ENCODE measurements at regions not wholly inside any gene's neighbourhood (a gene's known extent, or its start where the extent isn't known, plus 50 kb on each side); places are given as distances from the start of the nearest gene placed in this dataset.

DNA sequence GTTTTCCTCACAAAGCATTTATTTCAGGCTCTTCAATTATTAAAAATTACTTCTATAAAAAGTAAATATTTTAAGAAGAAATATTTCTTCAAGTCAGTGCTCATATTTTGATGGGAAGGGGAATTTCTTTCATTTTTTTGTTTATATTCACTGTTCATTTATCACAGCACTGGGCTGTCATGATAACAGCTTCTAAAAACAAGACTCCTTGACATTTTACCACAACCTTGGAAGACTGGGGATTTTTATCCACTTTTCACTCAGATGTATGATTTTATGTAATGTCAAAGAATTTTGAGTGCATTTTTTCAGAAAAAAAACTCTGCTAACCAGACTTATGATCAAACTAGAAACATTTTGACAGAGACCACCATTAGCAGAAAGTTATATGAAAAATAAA lies 149.7 kb downstream of the PHLDA1 start:
- Histone ChIP-seq H3K36me3 (replicated peaks in 1 of 2; ENCODE audit: control insufficient read depth in 2 of 2, insufficient read depth in 2 of 2, low read length in 2 of 2) (no peaks in the 10 kb centered on the region), H3K18ac (ENCODE audit: low read length) (no peak overlapping the region), H2BK15ac (ENCODE audit: low read length) (no peak overlapping the region), H3K9me3 (replicated peaks in 1 of 2; ENCODE audit: control insufficient read depth in 2 of 2, insufficient read depth in 1 of 2, low read depth in 1 of 2, low read length in 2 of 2) (no peaks in the 10 kb centered on the region), H3K4me1 (ENCODE audit: control insufficient read depth in 2 of 2, insufficient read depth in 1 of 2, low read depth in 1 of 2, low read length in 2 of 2) (peaks cover 3 to 24% of the 10 kb centered on the region in 2 donors), H3K23ac (ENCODE audit: low read depth, low read length, poor library complexity) (no peak overlapping the region), H3K4ac (ENCODE audit: low read length) (no peak overlapping the region), H2BK5ac (ENCODE audit: low read length) (no peak overlapping the region), H3K4me2 (ENCODE audit: insufficient read depth, low read length, poor library complexity, severe bottlenecking) (no peak overlapping the region), H3K14ac (ENCODE audit: low read length) (no peak overlapping the region), H3K27ac (replicated peaks; ENCODE audit: low read length) (no peak overlapping the region), H2BK120ac (ENCODE audit: low read depth, low read length) (no peak overlapping the region), H4K8ac (ENCODE audit: low read depth, low read length) (no peak overlapping the region), H3K4me3 (ENCODE audit: low read length in 2 of 2) (no peak overlapping the region), H3K9ac (ENCODE audit: low read depth, low read length, poor library complexity) (no peak overlapping the region), H3K27me3 (ENCODE audit: control insufficient read depth in 3 of 3, insufficient read depth in 3 of 3, low read depth in 1 of 3, low read length in 3 of 3) (no peaks in the 10 kb centered on the region), H3K79me1 (ENCODE audit: low read depth, low read length) (no peaks in the 10 kb centered on the region), H2BK12ac (ENCODE audit: low read length) (no peak overlapping the region), H4K91ac (ENCODE audit: low read depth, low read length, poor library complexity) (no peak overlapping the region), H2AFZ (ENCODE audit: low read length) (no peak overlapping the region), H2AK5ac (ENCODE audit: low read depth, low read length) (no peak overlapping the region)
- no peak for DNase-seq (ENCODE audit: low spot score)

GRCh38 chr12:75877763-75878621 lies 153.6 kb downstream of the PHLDA1 start:
- no peak overlapping the region for H3K4ac ChIP-seq (ENCODE audit: low read length)
- no peak overlapping the region for H4K91ac ChIP-seq (ENCODE audit: low read depth, low read length, poor library complexity)
- no peak overlapping the region for H2BK120ac ChIP-seq (ENCODE audit: low read depth, low read length)
- H3K79me1 ChIP-seq (ENCODE audit: low read depth, low read length): no peaks in the 10 kb centered on the region
- no peaks in the 10 kb centered on the region for H3K27me3 ChIP-seq (ENCODE audit: control insufficient read depth in 3 of 3, insufficient read depth in 3 of 3, low read depth in 1 of 3, low read length in 3 of 3)
- H3K9ac ChIP-seq (ENCODE audit: low read depth, low read length, poor library complexity): no peak overlapping the region
- no peak overlapping the region for H3K4me3 ChIP-seq (ENCODE audit: low read length in 2 of 2)
- no peaks in the 10 kb centered on the region for H3K9me3 ChIP-seq (replicated peaks in 1 of 2; ENCODE audit: control insufficient read depth in 2 of 2, insufficient read depth in 1 of 2, low read depth in 1 of 2, low read length in 2 of 2)
- H3K27ac ChIP-seq (replicated peaks; ENCODE audit: low read length): no peak overlapping the region
- H2BK5ac ChIP-seq (ENCODE audit: low read length): no peak overlapping the region
- peaks cover 2 to 27% of the 10 kb centered on the region in 2 donors for H3K4me1 ChIP-seq (ENCODE audit: control insufficient read depth in 2 of 2, insufficient read depth in 1 of 2, low read depth in 1 of 2, low read length in 2 of 2)
- no peak overlapping the region for H2AK5ac ChIP-seq (ENCODE audit: low read depth, low read length)
- no peaks in the 10 kb centered on the region for H3K36me3 ChIP-seq (replicated peaks in 1 of 2; ENCODE audit: control insufficient read depth in 2 of 2, insufficient read depth in 2 of 2, low read length in 2 of 2)
- WGBS, 2 donors (ENCODE audit: extremely low coverage in 2 of 2, insufficient read length in 2 of 2, insufficient replicate concordance in 1 of 2): no CpG with 5 or more reads among the region's 13 CpGs
- no peak overlapping the region for H2BK12ac ChIP-seq (ENCODE audit: low read length)
- no peak overlapping the region for H3K18ac ChIP-seq (ENCODE audit: low read length)
- H3K23ac ChIP-seq (ENCODE audit: low read depth, low read length, poor library complexity): no peak overlapping the region
- no peak overlapping the region for H2BK15ac ChIP-seq (ENCODE audit: low read length)
- no peak overlapping the region for H3K4me2 ChIP-seq (ENCODE audit: insufficient read depth, low read length, poor library complexity, severe bottlenecking)
- H2AFZ ChIP-seq (ENCODE audit: low read length): peak overlapping the region; percentile 52
- DNase-seq (ENCODE audit: low spot score): no peak
- H4K8ac ChIP-seq (ENCODE audit: low read depth, low read length): no peak overlapping the region
- H3K14ac ChIP-seq (ENCODE audit: low read length): no peak overlapping the region

GRCh38 chr12:75876832-75877762 lies 154.5 kb downstream of the PHLDA1 start:
- H2BK120ac ChIP-seq (ENCODE audit: low read depth, low read length): no peak overlapping the region
- no peak overlapping the region for H3K14ac ChIP-seq (ENCODE audit: low read length)
- H2AK5ac ChIP-seq (ENCODE audit: low read depth, low read length): no peak overlapping the region
- H4K8ac ChIP-seq (ENCODE audit: low read depth, low read length): no peak overlapping the region
- no CpG with 5 or more reads among the region's 4 CpGs for WGBS, 2 donors (ENCODE audit: extremely low coverage in 2 of 2, insufficient read length in 2 of 2, insufficient replicate concordance in 1 of 2)
- no peak overlapping the region for H3K9ac ChIP-seq (ENCODE audit: low read depth, low read length, poor library complexity)
- H3K23ac ChIP-seq (ENCODE audit: low read depth, low read length, poor library complexity): no peak overlapping the region
- H3K18ac ChIP-seq (ENCODE audit: low read length): no peak overlapping the region
- no peak overlapping the region for H2BK15ac ChIP-seq (ENCODE audit: low read length)
- H3K9me3 ChIP-seq (replicated peaks in 1 of 2; ENCODE audit: control insufficient read depth in 2 of 2, insufficient read depth in 1 of 2, low read depth in 1 of 2, low read length in 2 of 2): no peaks in the 10 kb centered on the region
- H4K91ac ChIP-seq (ENCODE audit: low read depth, low read length, poor library complexity): no peak overlapping the region
- H3K79me1 ChIP-seq (ENCODE audit: low read depth, low read length): no peaks in the 10 kb centered on the region
- H3K27me3 ChIP-seq (ENCODE audit: control insufficient read depth in 3 of 3, insufficient read depth in 3 of 3, low read depth in 1 of 3, low read length in 3 of 3): no peaks in the 10 kb centered on the region
- H3K4me3 ChIP-seq (ENCODE audit: low read length in 2 of 2): no peak overlapping the region
- no peak overlapping the region for H2BK12ac ChIP-seq (ENCODE audit: low read length)
- peak overlapping the region; percentile 52 for H2AFZ ChIP-seq (ENCODE audit: low read length)
- no peak overlapping the region for H3K4ac ChIP-seq (ENCODE audit: low read length)
- no peaks in the 10 kb centered on the region for H3K36me3 ChIP-seq (replicated peaks in 1 of 2; ENCODE audit: control insufficient read depth in 2 of 2, insufficient read depth in 2 of 2, low read length in 2 of 2)
- DNase-seq (ENCODE audit: low spot score): no peak
- no peak overlapping the region for H3K4me2 ChIP-seq (ENCODE audit: insufficient read depth, low read length, poor library complexity, severe bottlenecking)
- peaks cover 2 to 21% of the 10 kb centered on the region in 2 donors for H3K4me1 ChIP-seq (ENCODE audit: control insufficient read depth in 2 of 2, insufficient read depth in 1 of 2, low read depth in 1 of 2, low read length in 2 of 2)
- no peak overlapping the region for H2BK5ac ChIP-seq (ENCODE audit: low read length)
- H3K27ac ChIP-seq (replicated peaks; ENCODE audit: low read length): no peak overlapping the region

- no peak overlapping the region for H4K91ac ChIP-seq (ENCODE audit: low read depth, low read length, poor library complexity)
- no peaks in the 10 kb centered on the region for H3K9me3 ChIP-seq (replicated peaks in 1 of 2; ENCODE audit: control insufficient read depth in 2 of 2, insufficient read depth in 1 of 2, low read depth in 1 of 2, low read length in 2 of 2)
- H2AFZ ChIP-seq (ENCODE audit: low read length): no peak overlapping the region
- H3K79me1 ChIP-seq (ENCODE audit: low read depth, low read length): no peaks in the 10 kb centered on the region
- H3K36me3 ChIP-seq (replicated peaks in 1 of 2; ENCODE audit: control insufficient read depth in 2 of 2, insufficient read depth in 2 of 2, low read length in 2 of 2): no peaks in the 10 kb centered on the region
- no peak overlapping the region for H3K4me2 ChIP-seq (ENCODE audit: insufficient read depth, low read length, poor library complexity, severe bottlenecking)
- WGBS, 2 donors (ENCODE audit: extremely low coverage in 2 of 2, insufficient read length in 2 of 2, insufficient replicate concordance in 1 of 2): no CpG with 5 or more reads among the region's 2 CpGs
- no peaks in the 10 kb centered on the region for H3K27me3 ChIP-seq (ENCODE audit: control insufficient read depth in 3 of 3, insufficient read depth in 3 of 3, low read depth in 1 of 3, low read length in 3 of 3)
- H2BK12ac ChIP-seq (ENCODE audit: low read length): no peak overlapping the region
- H3K14ac ChIP-seq (ENCODE audit: low read length): no peak overlapping the region
- no peak overlapping the region for H3K9ac ChIP-seq (ENCODE audit: low read depth, low read length, poor library complexity)
- H3K23ac ChIP-seq (ENCODE audit: low read depth, low read length, poor library complexity): no peak overlapping the region
- no peak overlapping the region for H3K27ac ChIP-seq (replicated peaks; ENCODE audit: low read length)
- H2BK15ac ChIP-seq (ENCODE audit: low read length): no peak overlapping the region
- H4K8ac ChIP-seq (ENCODE audit: low read depth, low read length): no peak overlapping the region
- no peak overlapping the region for H2BK5ac ChIP-seq (ENCODE audit: low read length)
- no peak overlapping the region for H2AK5ac ChIP-seq (ENCODE audit: low read depth, low read length)
- no peak for DNase-seq (ENCODE audit: low spot score)
- H3K4me1 ChIP-seq (ENCODE audit: control insufficient read depth in 2 of 2, insufficient read depth in 1 of 2, low read depth in 1 of 2, low read length in 2 of 2): peaks cover 4 to 23% of the 10 kb centered on the region in 2 donors
- H2BK120ac ChIP-seq (ENCODE audit: low read depth, low read length): no peak overlapping the region
- H3K4ac ChIP-seq (ENCODE audit: low read length): no peak overlapping the region
- no peak overlapping the region for H3K18ac ChIP-seq (ENCODE audit: low read length)
- H3K4me3 ChIP-seq (ENCODE audit: low read length in 2 of 2): no peak overlapping the region
Measured at GRCh38 chr12:75874441-75874840, 157.1 kb downstream of the PHLDA1 start.

Measured in neuronal stem cell (in vitro differentiated cells).